ENCODE measurements at regions not wholly inside any gene's neighbourhood (a gene's known extent, or its start where the extent isn't known, plus 50 kb on each side); places are given as distances from the start of the nearest gene placed in this dataset.

DNA sequence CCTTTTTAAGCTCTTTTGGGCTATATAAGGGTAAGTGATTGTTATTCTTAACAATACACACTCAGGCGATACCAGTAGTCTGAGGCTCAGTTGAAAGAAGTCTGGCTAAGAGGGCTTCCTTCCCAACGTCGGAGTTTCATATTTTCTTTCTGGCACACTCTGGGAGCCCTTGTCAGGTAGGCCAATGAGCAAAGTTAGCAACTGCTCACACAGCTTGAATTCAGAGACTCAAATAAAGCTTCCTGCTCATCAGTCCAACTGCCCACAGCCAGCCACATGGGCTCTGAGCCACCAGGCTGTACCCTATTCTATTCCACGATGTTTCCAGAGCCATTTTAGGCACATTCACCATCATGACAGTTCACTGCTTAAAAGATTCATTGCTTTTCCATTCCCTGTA lies 155.1 kb upstream of the TBL1XR1 start:
- TF ChIP-seq POLR2A (IDR thresholded peaks at IDR 0.05; ENCODE audit: extremely low read depth, insufficient read length), result no peak
- TF ChIP-seq, protein P1, sequence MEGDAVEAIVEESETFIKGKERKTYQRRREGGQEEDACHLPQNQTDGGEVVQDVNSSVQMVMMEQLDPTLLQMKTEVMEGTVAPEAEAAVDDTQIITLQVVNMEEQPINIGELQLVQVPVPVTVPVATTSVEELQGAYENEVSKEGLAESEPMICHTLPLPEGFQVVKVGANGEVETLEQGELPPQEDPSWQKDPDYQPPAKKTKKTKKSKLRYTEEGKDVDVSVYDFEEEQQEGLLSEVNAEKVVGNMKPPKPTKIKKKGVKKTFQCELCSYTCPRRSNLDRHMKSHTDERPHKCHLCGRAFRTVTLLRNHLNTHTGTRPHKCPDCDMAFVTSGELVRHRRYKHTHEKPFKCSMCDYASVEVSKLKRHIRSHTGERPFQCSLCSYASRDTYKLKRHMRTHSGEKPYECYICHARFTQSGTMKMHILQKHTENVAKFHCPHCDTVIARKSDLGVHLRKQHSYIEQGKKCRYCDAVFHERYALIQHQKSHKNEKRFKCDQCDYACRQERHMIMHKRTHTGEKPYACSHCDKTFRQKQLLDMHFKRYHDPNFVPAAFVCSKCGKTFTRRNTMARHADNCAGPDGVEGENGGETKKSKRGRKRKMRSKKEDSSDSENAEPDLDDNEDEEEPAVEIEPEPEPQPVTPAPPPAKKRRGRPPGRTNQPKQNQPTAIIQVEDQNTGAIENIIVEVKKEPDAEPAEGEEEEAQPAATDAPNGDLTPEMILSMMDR (IDR thresholded peaks at IDR 0.05; ENCODE audit: low read depth, low read length), result no peak
